WERI-Rb-1 (cell line): ENCODE measurements at regions not wholly inside any gene's neighbourhood (a gene's known extent, or its start where the extent isn't known, plus 50 kb on each side); places are given as distances from the start of the nearest gene placed in this dataset.

Experiments used
- DNase-seq: peaks from one replicate; pipeline ENCODE4 v3.0.0-alpha.2; 2020
- H3K27ac ChIP-seq: fragments of 250-450 bp; sonication (Bioruptor Pico); 2 replicates; pipeline ENCODE4 v1.5.1; 2020; ENCODE audit warnings: mild to moderate bottlenecking, moderate library complexity
- H3K27me3 ChIP-seq: fragments of 250-450 bp; sonication (Bioruptor Pico); 2 replicates; pipeline ENCODE4 v1.5.1; 2021; ENCODE audit warnings: mild to moderate bottlenecking, low read depth, moderate library complexity; ENCODE audit not compliant: insufficient read depth, severe bottlenecking
- H3K36me3 ChIP-seq: fragments of 250-450 bp; sonication (Bioruptor Pico); 2 replicates; pipeline ENCODE4 v1.5.1; 2020; ENCODE audit warnings: mild to moderate bottlenecking, moderate library complexity
- H3K4me3 ChIP-seq: 2 replicates; pipeline ENCODE4 v1.5.1; 2011; ENCODE audit warnings: low read depth, mild to moderate bottlenecking, control low read depth, low read length
- H3K9me3 ChIP-seq: fragments of 250-450 bp; sonication (Bioruptor Pico); 2 replicates; pipeline ENCODE4 v1.5.1; 2021; ENCODE audit warnings: mild to moderate bottlenecking, moderate library complexity; ENCODE audit not compliant: severe bottlenecking
- TF ChIP-seq, protein P1 (sequence below): IDR thresholded peaks from 2 replicates; pipeline ENCODE4 v1.5.1; 2011; ENCODE audit warnings: low read depth, mild to moderate bottlenecking, control low read depth, inconsistent platforms, low read length

DNA sequence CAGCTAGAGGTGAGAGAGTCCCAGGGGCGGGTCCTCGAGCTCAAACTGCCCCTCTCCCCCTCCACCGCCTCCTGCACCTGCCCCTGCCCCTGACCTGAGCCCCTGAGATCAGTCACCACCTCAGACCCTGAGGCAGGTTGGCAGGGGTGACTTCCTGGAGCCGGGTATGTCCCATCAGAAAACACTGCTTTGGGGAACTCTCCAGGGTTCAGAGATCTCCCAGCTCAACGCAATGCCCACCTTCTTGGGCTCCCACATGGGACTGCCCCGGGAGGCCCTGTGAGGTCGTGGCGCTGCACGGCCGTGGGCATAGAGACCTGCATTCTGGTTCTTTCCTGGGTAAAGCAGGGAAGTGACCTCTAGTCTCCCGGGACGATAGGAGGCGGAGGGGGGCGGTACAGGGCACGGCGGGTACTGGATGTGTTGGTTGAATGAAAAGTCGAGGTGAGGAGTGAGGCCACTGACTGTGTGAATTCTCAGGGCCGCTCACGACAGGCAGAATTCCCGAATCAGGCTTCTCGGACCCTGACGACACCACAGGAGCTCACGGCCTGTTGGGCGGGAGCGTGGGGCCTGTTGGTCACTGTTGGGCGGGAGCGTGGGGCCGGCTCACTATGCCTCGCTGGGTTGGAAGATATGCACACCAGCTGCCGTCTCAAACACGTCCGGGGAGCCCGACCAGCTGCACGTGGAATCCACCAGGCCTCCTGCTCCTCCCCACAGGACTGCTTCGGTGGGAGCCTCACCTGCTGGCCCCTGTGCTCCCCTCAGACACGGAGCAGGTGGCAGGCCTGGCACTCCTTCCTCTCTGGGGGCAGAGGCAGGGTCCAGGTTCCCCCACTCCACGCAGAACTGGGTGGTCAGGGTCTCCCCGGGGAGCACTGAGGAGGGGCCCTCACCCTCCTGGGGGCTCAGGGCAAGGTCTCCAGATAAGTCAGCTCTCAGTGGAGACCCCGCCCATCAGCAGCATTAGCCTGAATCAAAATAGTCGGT lies 178.0 kb upstream of the PPP1R26 start:
- Histone ChIP-seq H3K4me3 (no peak overlapping the region), H3K27me3 (no peaks in the 10 kb centered on the region), H3K9me3 (no peaks in the 10 kb centered on the region), H3K36me3 (no peaks in the 10 kb centered on the region), H3K27ac (no peak overlapping the region)
- no peak for DNase-seq
- TF ChIP-seq, protein P1, sequence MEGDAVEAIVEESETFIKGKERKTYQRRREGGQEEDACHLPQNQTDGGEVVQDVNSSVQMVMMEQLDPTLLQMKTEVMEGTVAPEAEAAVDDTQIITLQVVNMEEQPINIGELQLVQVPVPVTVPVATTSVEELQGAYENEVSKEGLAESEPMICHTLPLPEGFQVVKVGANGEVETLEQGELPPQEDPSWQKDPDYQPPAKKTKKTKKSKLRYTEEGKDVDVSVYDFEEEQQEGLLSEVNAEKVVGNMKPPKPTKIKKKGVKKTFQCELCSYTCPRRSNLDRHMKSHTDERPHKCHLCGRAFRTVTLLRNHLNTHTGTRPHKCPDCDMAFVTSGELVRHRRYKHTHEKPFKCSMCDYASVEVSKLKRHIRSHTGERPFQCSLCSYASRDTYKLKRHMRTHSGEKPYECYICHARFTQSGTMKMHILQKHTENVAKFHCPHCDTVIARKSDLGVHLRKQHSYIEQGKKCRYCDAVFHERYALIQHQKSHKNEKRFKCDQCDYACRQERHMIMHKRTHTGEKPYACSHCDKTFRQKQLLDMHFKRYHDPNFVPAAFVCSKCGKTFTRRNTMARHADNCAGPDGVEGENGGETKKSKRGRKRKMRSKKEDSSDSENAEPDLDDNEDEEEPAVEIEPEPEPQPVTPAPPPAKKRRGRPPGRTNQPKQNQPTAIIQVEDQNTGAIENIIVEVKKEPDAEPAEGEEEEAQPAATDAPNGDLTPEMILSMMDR, result no peak

DNA sequence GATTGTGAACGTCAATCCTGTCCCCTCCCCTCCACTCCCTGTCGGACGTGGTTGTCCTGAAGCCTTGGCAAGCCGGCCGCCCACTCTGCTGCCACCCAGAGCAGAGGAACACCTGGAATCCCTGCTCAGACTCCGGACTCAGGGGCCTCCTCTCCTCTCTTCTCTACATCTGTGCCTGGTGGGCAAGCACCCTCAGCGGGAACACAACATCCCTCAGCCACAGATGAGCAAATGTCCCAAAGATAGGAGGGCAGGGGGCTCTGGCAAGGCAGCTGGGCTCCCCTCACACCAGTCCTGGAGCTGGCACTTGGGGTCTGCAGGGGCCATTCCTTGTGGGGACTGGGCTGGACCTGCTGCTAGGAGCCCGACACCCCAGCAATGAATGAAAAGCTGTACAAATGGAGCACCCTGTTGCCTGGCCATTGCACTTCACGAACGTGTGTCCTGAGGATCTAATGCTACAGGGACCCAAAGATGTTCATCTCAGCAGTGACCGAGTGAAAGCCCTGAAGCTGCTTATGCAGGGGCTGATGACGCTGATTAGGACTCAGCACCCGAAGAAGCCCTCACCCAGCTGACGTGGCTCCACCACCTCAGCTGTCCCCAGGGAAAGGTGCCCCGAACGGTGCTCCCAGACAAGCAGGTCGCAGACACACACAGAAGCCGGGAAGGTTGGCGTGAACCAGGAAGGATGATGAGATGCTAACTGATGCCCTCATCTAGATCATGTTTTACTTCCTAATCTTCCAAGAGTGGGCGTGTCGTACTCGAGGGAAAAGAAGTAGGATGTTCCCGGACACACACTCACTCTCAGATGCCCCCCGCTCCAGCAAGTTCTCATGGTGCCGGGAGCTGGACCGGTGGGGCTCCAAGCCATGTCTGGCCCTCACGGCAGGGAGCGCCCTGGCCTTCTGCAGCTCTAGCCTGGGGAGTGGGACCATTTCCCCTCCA lies 177.0 kb upstream of the PPP1R26 start:
- Histone ChIP-seq H3K36me3 (no peaks in the 10 kb centered on the region), H3K4me3 (no peak overlapping the region), H3K9me3 (no peaks in the 10 kb centered on the region), H3K27me3 (no peaks in the 10 kb centered on the region), H3K27ac (no peak overlapping the region)
- TF ChIP-seq, protein P1, result no peak
- DNase-seq, result no peak

DNA sequence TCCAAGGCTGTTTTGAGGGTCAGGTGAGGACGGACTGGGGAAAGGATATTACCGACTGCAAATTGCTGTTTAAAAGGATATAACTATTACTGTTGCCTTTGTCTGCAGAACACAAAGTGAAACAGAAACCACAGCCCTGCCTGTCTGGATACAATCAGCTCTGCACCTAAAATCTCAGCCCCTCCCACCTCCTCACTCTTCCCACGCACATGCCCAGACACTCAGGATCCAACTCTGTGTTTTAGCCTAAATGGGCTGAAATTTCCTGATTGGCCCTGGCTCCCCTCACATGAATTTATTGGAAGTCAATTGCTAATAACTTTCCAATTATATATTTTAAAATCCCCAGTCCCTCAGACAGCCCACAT lies 176.3 kb upstream of the PPP1R26 start:
- no peak for DNase-seq
- H3K27ac ChIP-seq, result no peak overlapping the region
- H3K36me3 ChIP-seq, result no peaks in the 10 kb centered on the region
- TF ChIP-seq, protein P1, result no peak
- no peak overlapping the region for H3K4me3 ChIP-seq
- no peaks in the 10 kb centered on the region for H3K9me3 ChIP-seq
- no peaks in the 10 kb centered on the region for H3K27me3 ChIP-seq

DNA sequence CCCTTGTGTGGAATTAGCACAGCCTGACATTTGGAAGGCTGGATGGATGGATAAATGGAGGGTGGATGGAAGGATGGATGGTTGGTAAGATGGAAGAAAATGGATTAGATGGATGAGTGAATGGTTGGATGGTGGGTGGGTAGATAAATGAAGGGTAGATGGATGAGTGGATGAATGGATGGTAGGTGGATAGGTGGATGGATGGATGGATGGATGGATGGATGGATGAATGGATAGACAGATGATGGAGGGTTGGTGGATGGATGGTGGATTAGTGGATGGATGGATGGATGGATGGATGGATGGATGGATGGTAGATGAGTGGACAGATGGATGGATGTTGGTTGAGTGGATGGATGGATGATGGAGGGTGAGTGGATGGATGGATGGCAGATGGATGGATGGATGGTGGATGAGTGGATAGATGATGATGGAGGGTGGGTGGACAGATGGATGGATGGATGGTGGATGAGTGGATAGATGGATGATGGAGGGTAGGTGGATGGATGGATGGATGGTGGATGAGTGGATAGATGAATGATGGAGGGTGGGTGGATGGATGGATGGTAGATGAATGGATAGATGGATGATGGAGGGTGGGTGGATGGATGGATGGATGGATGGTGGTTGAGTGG lies 175.6 kb upstream of the PPP1R26 start:
- TF ChIP-seq, protein P1, result no peak
- Histone ChIP-seq H3K36me3 (no peaks in the 10 kb centered on the region), H3K4me3 (no peak overlapping the region), H3K9me3 (no peaks in the 10 kb centered on the region), H3K27ac (no peak overlapping the region), H3K27me3 (no peaks in the 10 kb centered on the region)
- no peak for DNase-seq

DNA sequence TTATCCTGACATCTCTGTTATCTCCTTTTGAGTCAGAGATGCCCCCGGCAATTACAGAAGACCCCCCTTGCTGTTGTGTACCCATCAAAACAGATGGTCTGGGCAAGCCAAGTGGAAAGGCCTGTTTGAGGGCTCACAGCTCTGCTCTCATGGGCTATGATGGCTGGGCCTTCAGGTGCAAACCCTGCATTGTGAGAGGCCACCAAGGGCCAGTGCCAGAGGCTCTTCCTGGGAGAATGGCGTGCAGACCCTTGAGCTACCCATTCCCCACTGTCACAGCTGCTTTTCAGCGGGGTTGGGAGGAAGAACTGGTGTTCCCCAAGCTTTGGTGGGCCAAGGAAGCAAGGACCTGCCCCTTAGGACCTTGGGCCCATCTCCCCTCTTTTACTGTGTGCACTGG lies 174.7 kb upstream of the PPP1R26 start:
- Histone ChIP-seq H3K4me3 (no peak overlapping the region), H3K27ac (no peak overlapping the region), H3K27me3 (no peaks in the 10 kb centered on the region), H3K9me3 (no peaks in the 10 kb centered on the region), H3K36me3 (no peaks in the 10 kb centered on the region)
- TF ChIP-seq, protein P1, result no peak
- no peak for DNase-seq
